Smooth muscle cell (in vitro differentiated cells): ENCODE measurements at regions not wholly inside any gene's neighbourhood (a gene's known extent, or its start where the extent isn't known, plus 50 kb on each side); places are given as distances from the start of the nearest gene placed in this dataset.

Source experiments
- DNase-seq: peaks from one replicate; lab custom pipeline; 2025; ENCODE audit not compliant: unreplicated experiment; lab: John Stamatoyannopoulos, UW
- H2AFZ ChIP-seq: fragments of 200-600 bp; sonication (generic); 2 replicates; pipeline ENCODE4 v1.6.0; 2016; ENCODE audit warnings: antibody characterized with exemption, low read depth, mild to moderate bottlenecking
- H3F3A ChIP-seq: fragments of 200-600 bp; sonication (generic); 2 replicates; pipeline ENCODE4 v1.6.0; 2017; ENCODE audit warnings: antibody characterized with exemption, low read depth
- H3K27ac ChIP-seq: fragments of 200-600 bp; sonication (generic); 2 replicates; pipeline ENCODE4 v1.5.1; 2016; ENCODE audit warnings: low read depth, mild to moderate bottlenecking
- H3K27me3 ChIP-seq: fragments of 200-600 bp; sonication (generic); 2 replicates; pipeline ENCODE4 v1.6.1; 2016; ENCODE audit warnings: low read depth, mild to moderate bottlenecking
- H3K36me3 ChIP-seq: fragments of 200-600 bp; sonication (generic); 2 replicates; pipeline ENCODE4 v1.5.1; 2016; ENCODE audit warnings: low read depth
- H3K4me1 ChIP-seq: fragments of 200-600 bp; sonication (generic); 2 replicates; pipeline ENCODE4 v1.5.1; 2016; ENCODE audit warnings: low read depth
- H3K4me2 ChIP-seq: fragments of 200-600 bp; sonication (generic); 2 replicates; pipeline ENCODE4 v1.6.0; 2016; ENCODE audit warnings: mild to moderate bottlenecking
- H3K4me3 ChIP-seq: fragments of 200-600 bp; sonication (generic); 2 replicates; pipeline ENCODE4 v1.5.1; 2016; ENCODE audit warnings: mild to moderate bottlenecking
- H3K79me2 ChIP-seq: fragments of 200-600 bp; sonication (generic); 2 replicates; pipeline ENCODE4 v1.6.0; 2016; ENCODE audit warnings: low read depth, mild to moderate bottlenecking
- H3K9ac ChIP-seq: fragments of 200-600 bp; sonication (generic); 2 replicates; pipeline ENCODE4 v1.6.0; 2016; ENCODE audit warnings: low read depth
- H3K9me3 ChIP-seq: fragments of 200-600 bp; sonication (generic); replicated peaks from 2 replicates; pipeline ENCODE4 v1.5.1; 2016; ENCODE audit warnings: low read depth
- H4K20me1 ChIP-seq: fragments of 200-600 bp; sonication (generic); 2 replicates; pipeline ENCODE4 v1.6.0; 2016; ENCODE audit warnings: low read depth
- WGBS: methylation state at CpG from one replicate; pipeline ENCODE4 v1.1.7; 2016; ENCODE audit warnings: low lambda C conversion rate; 5-methylcytosine and 5-hydroxymethylcytosine counted together
- TF ChIP-seq, protein P1 (sequence below): fragments of 200-600 bp; sonication (generic); IDR thresholded peaks from 2 replicates; pipeline ENCODE4 v1.5.1; 2017; ENCODE audit warnings: borderline replicate concordance, mild to moderate bottlenecking, antibody characterized with exemption; ENCODE audit not compliant: insufficient read depth, poor library complexity, severe bottlenecking

DNA sequence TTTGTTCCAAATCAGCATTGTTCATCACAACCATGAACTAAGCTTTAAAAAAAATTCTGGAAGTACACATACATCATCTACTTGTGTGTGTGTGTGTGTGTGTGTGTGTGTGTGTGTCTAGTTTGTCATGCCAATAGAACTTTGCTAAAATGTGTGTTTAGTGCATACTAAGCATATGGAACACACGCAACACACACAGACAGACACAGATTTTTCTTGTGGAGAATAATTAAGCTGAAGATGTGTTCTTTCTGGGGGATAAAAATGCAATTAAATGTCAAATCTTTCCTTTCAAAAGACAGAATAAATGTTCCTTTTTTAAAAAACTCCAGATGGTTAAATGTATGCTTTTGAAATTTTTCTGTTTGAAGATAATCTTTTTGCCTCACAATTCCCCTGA lies 530.4 kb upstream of the INTU start:
- Histone ChIP-seq H3K27ac (no peak overlapping the region), H4K20me1 (no peaks in the 10 kb centered on the region), H3K36me3 (no peaks in the 10 kb centered on the region), H3F3A (no peaks in the 10 kb centered on the region), H3K4me2 (no peak overlapping the region), H2AFZ (no peak overlapping the region), H3K4me1 (no peaks in the 10 kb centered on the region), H3K9me3 (no peaks in the 10 kb centered on the region), H3K27me3 (no peaks in the 10 kb centered on the region), H3K4me3 (no peak overlapping the region), H3K9ac (no peak overlapping the region), H3K79me2 (no peaks in the 10 kb centered on the region)
- TF ChIP-seq, protein P1, sequence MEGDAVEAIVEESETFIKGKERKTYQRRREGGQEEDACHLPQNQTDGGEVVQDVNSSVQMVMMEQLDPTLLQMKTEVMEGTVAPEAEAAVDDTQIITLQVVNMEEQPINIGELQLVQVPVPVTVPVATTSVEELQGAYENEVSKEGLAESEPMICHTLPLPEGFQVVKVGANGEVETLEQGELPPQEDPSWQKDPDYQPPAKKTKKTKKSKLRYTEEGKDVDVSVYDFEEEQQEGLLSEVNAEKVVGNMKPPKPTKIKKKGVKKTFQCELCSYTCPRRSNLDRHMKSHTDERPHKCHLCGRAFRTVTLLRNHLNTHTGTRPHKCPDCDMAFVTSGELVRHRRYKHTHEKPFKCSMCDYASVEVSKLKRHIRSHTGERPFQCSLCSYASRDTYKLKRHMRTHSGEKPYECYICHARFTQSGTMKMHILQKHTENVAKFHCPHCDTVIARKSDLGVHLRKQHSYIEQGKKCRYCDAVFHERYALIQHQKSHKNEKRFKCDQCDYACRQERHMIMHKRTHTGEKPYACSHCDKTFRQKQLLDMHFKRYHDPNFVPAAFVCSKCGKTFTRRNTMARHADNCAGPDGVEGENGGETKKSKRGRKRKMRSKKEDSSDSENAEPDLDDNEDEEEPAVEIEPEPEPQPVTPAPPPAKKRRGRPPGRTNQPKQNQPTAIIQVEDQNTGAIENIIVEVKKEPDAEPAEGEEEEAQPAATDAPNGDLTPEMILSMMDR: no peak
- 33% methylated on average over 1 of the region's 1 CpG for WGBS
- DNase-seq: no peak

DNA sequence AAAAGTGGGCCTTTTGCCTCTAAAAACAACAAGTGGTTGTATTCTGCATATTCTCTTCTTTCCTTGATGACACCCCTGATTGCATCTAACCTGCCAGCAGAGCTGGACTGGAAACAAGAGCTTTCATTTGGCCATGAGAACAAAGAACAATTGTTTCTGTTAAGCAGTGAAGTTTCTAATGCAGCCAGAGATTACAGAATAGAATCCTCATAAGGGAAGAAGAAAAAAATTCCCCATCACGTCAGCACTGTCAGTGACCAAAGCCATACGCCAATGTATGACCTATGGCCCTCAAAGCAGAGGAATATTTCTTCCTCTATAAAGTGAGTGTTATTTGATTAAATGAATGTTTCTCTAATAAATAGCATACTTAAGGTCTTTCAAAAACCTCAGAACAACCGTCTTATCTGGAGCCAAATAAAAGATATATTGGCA lies 529.1 kb upstream of the INTU start:
- Histone ChIP-seq H3K27ac (no peak overlapping the region), H3K9me3 (no peaks in the 10 kb centered on the region), H3K27me3 (no peaks in the 10 kb centered on the region), H3K9ac (no peak overlapping the region), H3K4me1 (no peaks in the 10 kb centered on the region), H3K79me2 (no peaks in the 10 kb centered on the region), H3K4me2 (no peak overlapping the region), H3K4me3 (no peak overlapping the region), H4K20me1 (no peaks in the 10 kb centered on the region), H2AFZ (no peak overlapping the region), H3F3A (no peaks in the 10 kb centered on the region), H3K36me3 (no peaks in the 10 kb centered on the region)
- TF ChIP-seq, protein P1: no peak
- no peak for DNase-seq
- 66% methylated on average over 3 of the region's 3 CpGs for WGBS

DNA sequence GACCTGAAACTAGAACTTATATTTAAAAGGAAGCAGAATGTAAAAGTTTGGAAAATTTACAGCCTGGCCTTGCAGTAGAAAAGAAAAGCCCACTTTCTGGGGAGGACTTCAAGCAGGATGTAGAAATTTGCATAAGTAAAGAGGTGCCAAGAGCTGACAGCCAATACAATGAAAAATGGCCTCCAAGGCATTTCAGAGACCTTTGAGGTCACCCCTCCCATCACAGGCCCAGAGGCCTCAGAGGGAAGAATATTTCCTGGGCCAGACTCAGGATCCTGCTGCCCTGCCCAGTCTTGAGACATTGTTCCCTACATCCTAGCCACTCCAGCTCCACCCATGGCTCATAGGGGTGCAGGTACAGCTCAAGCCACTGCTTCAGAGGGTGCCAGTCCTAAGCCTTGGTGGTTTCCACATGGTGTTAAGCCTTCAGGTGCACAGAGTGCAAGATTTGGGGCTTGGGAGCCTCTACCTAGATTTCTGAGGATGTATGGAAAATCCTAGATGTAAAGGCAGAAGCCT lies 518.9 kb upstream of the INTU start:
- Histone ChIP-seq H3K4me1 (peaks cover 7% of the 10 kb centered on the region), H4K20me1 (no peaks in the 10 kb centered on the region), H3K9ac (no peak overlapping the region), H3K27me3 (no peaks in the 10 kb centered on the region), H3F3A (no peaks in the 10 kb centered on the region), H3K4me3 (no peak overlapping the region), H2AFZ (no peak overlapping the region), H3K27ac (no peak overlapping the region), H3K9me3 (no peaks in the 10 kb centered on the region), H3K36me3 (no peaks in the 10 kb centered on the region), H3K79me2 (no peaks in the 10 kb centered on the region), H3K4me2 (no peak overlapping the region)
- TF ChIP-seq, protein P1: no peak
- no peak for DNase-seq

DNA sequence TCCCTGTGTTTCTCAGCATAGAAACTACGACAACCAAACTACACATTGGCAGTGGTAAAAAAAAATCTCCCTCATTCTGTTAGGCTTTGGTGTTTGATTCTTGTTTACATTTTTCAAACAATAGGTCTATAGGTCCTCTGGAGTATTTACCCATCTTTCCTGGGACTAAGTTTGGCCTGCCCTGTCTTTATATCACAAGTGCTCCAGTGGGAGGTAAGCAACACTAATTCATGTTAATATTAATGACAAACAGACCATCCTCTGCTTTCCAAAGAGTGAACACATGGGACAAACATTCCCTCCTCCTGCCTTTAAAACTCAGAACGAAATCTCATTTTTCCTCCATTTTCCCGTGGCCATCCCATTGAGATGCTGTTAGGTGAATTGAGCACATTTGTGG lies 514.1 kb upstream of the INTU start:
- Histone ChIP-seq H3K4me1 (peaks cover 10% of the 10 kb centered on the region), H3K9me3 (no peaks in the 10 kb centered on the region), H3K27ac (no peak overlapping the region), H3K9ac (no peak overlapping the region), H4K20me1 (no peaks in the 10 kb centered on the region), H2AFZ (no peak overlapping the region), H3F3A (no peaks in the 10 kb centered on the region), H3K4me3 (no peak overlapping the region), H3K27me3 (no peaks in the 10 kb centered on the region), H3K36me3 (no peaks in the 10 kb centered on the region), H3K79me2 (no peaks in the 10 kb centered on the region), H3K4me2 (no peak overlapping the region)
- 92% methylated on average over 3 of the region's 3 CpGs for WGBS
- DNase-seq: no peak
- TF ChIP-seq, protein P1: no peak
